GM19467 (cell line): ENCODE measurements at regions not wholly inside any gene's neighbourhood (a gene's known extent, or its start where the extent isn't known, plus 50 kb on each side); places are given as distances from the start of the nearest gene placed in this dataset.

Source experiments
- ATAC-seq: cut with Tn5 transposase; IDR thresholded peaks from one replicate; pipeline ENCODE4 v1.9.1; 2021; ENCODE audit warnings: mild to moderate bottlenecking, moderate library complexity; ENCODE audit not compliant: unreplicated experiment

DNA sequence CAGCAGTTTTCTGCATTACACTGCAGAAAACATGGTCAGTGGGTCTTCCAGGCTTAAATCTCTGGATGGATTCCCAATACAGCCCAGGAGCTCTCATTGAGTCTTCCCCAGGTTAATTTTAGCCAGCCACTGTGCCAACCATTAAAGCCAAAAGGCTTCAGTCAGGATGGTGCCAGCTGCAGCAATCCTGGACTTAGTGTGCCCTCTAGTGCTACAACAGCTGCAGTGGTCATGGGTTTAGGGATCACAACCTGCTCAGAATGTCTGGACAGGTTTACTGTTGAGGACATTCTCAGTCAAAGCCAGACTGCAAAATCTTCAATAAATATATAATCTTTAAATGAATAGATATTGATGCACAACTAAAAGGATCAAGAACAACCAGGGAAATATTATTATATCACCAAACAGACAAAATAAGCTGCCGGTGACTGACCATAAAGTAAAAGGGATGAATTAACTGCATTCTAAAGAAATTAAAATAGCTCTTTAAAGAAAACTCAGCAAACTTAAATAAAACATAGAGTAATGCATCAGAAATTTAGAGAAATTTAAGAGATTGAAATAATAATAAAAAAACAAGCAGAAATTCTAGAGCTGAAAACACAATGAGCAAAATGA is 639.9 kb downstream of the SPOCK3 start:
- ATAC-seq = peak; percentile 74

DNA sequence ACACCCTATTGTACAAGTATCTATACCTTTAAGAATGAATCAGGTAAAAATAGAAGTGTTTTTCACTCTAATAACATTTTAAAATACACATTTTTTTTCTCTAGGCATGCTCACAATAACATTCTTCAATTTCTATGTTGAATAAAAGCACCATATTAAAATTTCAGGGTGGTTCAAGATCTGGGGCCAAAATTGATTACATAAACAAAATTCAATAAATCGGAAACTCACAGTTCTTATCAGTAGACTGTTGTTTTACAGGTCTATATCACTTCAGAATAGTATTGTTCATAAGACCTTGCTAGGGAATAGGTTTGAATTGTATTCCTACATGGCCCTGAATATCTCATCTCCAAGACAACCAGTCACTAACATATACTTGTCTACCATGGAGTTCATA is 634.0 kb downstream of the SPOCK3 start:
- no peak for ATAC-seq

DNA sequence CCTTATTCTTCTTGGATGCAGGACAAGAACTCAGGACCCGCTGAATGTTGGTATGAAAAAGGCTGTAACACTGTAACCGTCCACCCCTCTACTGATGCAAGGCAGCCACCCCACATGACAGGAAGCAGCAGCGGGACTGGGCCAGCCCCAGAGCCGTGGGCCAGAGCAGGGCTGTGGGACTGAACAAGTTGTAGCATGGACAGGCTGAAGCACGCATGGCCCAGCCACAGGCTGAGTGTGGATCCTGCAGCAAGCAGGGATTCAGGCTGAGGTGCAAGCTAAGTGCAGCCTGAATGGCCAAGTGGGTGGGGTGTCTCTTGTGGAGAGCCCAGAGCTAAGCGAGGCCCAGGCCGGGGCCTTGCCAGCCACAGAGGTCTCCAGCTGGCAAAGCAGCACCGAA is 632.2 kb downstream of the SPOCK3 start:
- ATAC-seq = no peak

DNA sequence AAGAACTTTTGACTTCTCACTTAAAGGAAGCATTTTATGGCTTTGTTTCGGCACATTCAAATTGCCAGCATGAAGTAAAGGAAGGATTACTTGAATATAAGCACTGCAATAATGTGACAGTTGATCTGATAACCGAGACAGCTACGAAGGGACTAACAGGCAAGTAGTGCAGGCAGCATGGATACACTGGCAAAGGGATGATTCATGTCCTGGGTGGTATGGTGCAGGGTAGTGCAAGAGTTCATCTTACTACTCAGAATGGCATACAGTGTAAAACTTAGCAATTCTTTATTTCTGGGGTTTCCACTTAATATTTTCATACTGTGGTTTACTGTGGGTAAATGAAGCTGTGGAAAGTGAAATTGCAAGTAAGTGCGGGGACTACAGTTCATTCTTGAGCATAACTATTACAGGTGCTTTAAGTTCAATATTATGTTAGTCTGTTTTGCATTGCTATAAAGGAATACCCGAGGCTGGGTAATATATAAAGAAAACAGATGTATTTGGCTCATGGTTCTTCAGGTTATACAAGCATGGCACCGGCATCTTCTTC is 611.8 kb downstream of the SPOCK3 start:
- ATAC-seq = no peak

DNA sequence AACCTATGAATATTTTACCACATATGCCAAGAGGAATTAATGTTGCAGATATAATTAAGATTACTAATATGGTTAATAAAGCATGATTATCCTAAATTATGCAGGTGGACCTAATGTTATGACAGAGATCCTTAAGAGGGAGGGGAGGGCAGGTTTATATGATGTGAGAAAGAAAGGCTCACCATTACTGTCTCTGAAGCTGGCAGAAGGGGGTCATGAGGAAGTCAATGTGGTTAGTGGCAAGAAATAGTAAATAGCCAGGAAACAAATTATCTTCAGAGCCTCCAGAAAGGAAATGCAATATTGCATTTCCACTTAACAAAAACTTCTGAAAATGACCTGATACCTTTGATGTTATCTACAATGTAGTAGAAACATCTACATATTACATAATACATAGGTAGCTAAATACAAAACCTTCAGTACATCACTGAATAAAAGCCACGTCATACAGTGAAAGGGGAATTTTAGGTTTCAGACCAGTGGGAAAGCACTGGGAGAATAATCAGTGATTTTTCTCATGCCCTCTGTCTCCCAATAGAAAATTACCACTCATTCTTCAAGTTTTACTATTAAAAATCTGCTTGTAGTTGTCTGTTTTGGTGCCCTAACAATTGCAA is 609.2 kb downstream of the SPOCK3 start:
- no peak for ATAC-seq

DNA sequence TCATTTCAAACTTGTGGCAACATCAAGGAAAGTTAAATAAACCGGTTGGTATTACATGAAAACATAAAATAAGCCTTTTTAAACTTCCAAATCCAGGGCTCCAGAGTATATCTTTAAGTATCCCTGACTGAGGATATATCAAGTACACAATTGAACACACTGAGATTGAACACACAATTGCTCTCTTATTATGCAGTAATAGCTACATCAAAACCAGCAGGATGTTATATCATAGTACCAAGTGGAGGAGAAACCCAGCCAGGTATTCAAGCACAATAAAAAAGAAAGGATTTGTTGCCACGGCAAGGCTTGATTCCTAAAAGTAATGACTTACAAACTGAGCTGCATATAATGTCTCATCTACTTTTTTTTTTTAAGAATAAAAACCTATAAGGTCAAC is 605.8 kb downstream of the SPOCK3 start:
- no peak for ATAC-seq

DNA sequence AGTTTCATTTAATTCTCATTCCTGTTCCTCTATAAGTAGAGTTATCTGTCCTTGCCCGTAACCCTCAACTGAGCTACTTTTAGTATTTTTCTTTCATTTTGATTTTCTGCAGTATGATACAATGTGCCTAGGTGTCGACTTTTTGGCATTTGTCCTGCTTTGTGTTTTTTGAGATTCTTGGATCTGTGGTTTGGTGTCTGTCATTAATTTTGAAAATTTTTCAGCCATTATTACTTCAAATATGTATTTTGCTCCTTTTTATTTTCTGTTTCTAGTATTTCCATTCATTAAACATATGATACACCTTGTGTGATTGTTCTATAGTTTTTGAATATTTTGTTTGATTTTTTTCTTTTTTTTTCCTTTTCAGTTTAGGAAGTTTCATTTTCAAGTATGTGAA is 598.9 kb downstream of the SPOCK3 start:
- ATAC-seq = no peak

DNA sequence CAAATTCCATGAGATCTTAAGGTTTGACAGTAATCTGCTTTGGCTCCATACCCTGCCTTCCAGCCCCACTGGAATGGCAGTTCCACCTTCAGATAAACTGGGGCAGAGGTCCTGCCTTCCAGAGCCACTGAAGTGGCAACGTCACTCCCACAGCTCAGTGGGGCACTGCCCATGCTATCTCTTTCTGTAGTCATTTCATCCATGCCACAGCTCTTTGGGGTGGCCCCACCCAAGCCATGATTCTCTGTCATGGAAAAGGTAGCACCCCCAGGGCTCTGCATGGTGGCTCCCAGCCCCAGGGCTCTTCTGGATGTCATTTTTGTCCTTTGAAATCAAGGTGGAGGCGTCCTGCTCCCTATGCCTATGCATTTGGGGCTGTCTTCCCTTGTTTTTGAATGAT is 596.5 kb downstream of the SPOCK3 start:
- no peak for ATAC-seq

DNA sequence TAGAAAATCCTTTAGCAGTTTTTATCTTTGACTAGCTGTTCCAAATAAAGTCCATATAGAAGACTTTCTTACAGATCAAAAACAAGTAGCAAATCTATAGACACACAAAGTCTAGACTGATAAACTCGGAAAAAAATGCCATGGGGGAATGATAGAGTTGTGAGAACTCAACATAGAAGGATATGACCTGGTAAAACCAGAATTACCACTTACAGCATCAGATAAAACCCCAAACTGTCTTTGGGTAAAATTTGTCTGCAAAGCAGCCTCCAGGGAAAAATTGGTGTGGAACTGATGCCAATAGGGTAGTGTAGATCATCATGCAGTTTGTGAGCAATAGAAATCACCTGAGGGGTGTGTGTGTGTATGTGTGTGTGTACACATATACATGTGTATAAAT is 579.1 kb downstream of the SPOCK3 start:
- ATAC-seq = no peak

DNA sequence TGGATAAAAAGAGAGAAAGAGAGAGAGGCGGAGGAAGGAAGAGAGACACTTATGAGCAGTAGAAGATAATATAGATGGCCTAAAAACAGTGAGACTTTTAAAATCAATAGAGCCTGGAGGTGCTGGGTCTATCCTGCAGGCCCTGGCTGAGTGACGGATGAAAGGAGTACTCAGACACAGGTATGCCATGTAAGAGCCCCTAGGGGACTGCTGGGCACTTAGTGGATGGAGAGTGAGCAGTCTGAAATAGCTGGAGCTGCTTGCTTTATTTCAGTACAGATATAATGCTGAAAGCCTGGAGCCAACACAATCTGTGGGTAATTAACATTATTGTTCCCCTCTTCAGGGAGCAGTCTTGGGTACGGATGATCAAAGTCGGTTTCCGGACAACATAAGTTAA is 578.6 kb downstream of the SPOCK3 start:
- ATAC-seq = no peak

DNA sequence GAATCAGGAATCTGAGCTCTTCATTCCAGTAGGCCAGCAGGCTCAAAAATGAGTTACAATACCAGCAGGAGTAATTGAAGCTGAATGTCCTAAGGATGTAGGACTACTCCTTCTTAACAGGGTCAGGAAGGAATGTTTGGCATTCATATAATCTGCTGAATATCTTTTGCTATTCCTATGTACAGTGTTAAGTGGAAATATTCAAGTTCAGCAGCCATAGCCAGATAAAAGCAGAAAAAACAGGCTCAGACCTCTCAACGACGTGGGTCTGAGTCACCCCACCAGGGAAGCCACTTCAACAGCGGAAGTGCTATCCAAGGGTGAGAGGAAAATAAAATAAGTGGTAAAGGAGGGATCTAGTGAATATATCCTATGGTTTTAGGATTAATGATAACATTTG is 577.0 kb downstream of the SPOCK3 start:
- ATAC-seq = no peak

DNA sequence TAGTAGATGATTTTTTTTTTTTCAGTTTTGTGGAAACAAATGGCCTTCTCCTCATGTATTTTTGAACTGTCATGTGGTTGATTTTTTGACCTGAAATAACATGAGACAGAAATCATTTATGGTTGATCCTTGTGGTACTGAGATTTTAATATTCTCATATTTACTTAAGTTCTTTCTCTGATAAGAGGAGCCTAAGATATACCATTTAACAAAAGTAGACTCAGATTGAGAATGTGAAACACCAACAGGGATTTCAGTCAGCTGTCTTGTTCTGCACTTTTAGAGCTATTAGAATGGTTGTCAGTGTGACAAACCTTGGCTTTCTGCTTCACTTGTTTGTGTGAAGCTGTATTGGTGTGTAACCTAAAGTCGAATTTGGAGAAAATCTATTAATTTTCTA is 575.7 kb downstream of the SPOCK3 start:
- no peak for ATAC-seq

DNA sequence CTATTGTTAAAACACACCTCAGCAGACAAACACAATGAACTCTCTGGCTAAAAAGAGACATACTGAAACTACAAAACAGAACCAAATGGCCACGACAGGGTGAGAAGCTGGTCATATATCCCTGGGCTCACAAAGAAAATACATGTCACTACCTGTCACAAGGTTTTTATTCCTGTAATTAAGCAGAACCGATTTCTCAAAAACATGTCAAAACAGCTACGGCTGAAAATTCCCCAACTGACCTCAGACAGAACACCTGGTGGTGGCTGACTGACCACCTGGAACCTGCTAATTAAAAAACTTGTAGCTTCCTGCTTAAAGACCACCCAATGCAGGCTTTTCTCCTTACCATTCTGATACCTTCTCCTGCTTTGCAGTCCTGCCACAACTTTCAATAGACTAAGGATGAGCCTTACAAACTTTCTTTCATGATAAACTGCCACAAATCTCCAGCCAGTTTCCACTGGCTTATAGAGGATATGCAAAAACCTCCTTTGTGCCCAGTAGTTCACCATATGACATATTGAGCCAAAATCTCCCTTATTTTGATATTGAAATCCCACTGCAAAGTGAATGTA is 571.9 kb downstream of the SPOCK3 start:
- ATAC-seq = peak; percentile 86

DNA sequence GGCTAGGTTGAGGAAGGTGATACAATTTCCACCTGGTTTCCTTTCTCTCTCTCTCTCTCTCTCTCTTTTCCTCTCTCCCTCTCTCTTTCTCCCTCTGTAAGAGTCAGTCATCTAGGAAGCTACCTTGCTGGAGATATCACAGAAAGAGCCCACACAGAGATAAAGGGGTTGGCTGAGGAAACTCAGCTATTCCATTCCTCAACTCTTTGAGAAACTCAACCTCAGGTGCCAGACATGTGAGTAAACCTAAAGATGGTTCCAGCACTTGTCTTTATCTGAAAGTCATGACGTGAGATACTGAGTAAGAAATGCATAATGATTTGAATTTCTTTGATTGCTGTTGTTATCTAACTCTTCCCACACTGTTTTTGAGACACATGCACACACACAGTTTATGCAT is 564.0 kb downstream of the SPOCK3 start:
- ATAC-seq = no peak

DNA sequence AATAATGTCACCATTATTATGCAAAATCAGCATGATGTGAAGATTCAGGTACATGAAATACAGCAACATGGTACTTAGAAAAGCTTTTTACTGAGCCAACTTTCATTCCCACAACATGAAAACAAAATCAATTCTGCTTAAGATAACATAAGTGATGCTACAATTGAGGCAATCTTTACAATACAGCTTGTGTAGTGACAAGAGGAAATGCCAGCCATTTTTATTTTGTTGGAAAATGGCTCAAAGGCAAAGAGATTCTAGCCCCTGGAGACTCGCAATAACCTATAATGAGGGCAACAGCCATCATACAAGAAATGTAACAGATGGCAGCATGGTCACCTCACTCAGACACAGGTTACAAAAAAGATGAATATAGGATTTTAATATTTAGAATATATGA is 560.4 kb downstream of the SPOCK3 start:
- no peak for ATAC-seq

DNA sequence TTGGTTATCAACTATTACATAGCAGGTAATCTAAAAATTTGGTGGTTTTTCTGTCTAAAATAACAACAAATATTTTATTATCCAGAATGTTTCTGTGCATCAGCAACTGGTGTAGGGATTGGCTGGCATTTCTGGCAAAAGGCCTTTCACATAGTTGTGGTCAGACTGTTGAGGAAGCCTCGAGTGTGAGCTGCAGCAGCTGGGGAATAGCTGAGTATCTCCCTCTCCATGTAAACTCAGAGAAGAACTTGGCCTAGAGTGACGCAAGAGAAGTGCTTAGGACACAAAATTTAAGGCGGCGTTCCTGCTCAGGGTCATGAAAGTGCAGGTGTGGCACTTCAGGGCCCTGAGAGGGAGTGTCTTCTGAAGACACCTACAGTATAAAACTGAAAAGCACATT is 558.9 kb downstream of the SPOCK3 start:
- ATAC-seq = no peak

DNA sequence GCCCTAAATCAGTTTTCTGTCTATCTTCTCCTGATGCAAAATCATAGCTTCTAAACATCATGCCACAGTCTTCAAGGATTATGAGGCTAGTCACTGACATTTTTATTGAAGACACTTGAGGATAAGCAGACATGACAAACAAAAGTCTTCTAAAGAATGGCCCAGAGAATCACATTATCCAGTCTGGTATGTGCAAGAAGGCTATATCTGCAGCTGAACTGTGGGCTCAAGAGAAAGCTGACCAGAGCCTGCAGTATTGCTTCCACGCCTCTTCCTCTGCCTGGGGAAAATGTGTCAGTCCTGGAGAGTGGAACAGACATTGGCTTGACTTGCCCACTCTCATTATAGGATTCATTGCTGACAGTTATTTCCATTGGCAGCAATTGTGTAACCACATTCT is 553.5 kb downstream of the SPOCK3 start:
- ATAC-seq = no peak

DNA sequence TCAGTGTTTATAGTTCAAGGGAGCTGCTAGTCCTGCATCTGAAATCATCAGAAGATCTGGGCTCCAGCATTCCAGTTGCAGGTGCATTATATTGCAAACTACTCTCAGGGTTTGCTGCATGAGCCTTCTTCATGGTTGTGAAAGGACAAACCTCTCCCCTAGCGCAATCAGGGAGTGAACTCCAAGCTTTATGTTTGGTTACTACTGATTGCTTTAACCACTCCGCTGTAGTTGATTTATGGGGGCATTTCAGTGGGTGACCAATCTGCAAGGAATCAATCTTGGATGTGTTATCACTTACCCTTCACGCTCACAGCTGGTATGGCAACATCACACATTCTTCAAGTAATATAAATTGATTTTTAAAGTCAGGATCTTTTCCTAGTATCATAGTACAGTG is 552.1 kb downstream of the SPOCK3 start:
- ATAC-seq = no peak
